ENCODE measurements at regions not wholly inside any gene's neighbourhood (a gene's known extent, or its start where the extent isn't known, plus 50 kb on each side); places are given as distances from the start of the nearest gene placed in this dataset.

GRCh38 chr5:135183464-135183863 is 149.4 kb upstream of the PITX1 start:
- no peak overlapping the region for H4K8ac ChIP-seq (replicated peaks; ENCODE audit: insufficient read length, low read depth, low read length)
- no peaks in the 10 kb centered on the region for H3K23me2 ChIP-seq (ENCODE audit: insufficient read length, low read depth, low read length, poor library complexity, severe bottlenecking)
- H3T11ph ChIP-seq (ENCODE audit: low read length), result no peak overlapping the region
- no peak overlapping the region for H3K23ac ChIP-seq (ENCODE audit: insufficient read length, low read depth, low read length)
- H3K14ac ChIP-seq (ENCODE audit: insufficient read depth, low read length), result no peak overlapping the region
- no peak overlapping the region for H2AFZ ChIP-seq (ENCODE audit: low read length)
- Mint-ChIP-seq H3K9me3 (no peaks in the 10 kb centered on the region), H3K4me1 (peaks cover 4 to 13% of the 10 kb centered on the region in 2 experiments; a peak in 3 of 4 replicates), H3K4me3 (no peak overlapping the region), H3K36me3 (ENCODE audit: insufficient read depth in 1 of 3, low read depth in 3 of 3) (no peaks in the 10 kb centered on the region), H3K27me3 (ENCODE audit: low read depth) (peaks cover 18% of the 10 kb centered on the region), H3K27ac (no peak overlapping the region)
- no peak overlapping the region for H3K56ac ChIP-seq (ENCODE audit: insufficient read length, low read depth, low read length)
- H3K4ac ChIP-seq (ENCODE audit: low read depth, low read length), result no peak overlapping the region
- H4K91ac ChIP-seq (ENCODE audit: insufficient read length, low read depth, low read length), result no peak overlapping the region
- no peaks in the 10 kb centered on the region for H3K27me3 ChIP-seq (ENCODE audit: insufficient read depth, low read length)
- no peak overlapping the region for H2BK12ac ChIP-seq (ENCODE audit: insufficient read length, low read depth, low read length)
- no peaks in the 10 kb centered on the region for H3K9me3 ChIP-seq (ENCODE audit: control insufficient read depth, low read depth, low read length)
- WGBS (ENCODE audit: extremely low coverage, insufficient read length, low lambda C conversion rate), result no CpG with 5 or more reads among the region's 4 CpGs
- H3K4me1 ChIP-seq (ENCODE audit: insufficient read depth, low read length), result no peaks in the 10 kb centered on the region
- no peak overlapping the region for H2BK15ac ChIP-seq (ENCODE audit: low read depth, low read length)
- no peak overlapping the region for H2BK120ac ChIP-seq (ENCODE audit: low read depth, low read length, poor library complexity, severe bottlenecking)
- H3K9ac ChIP-seq (ENCODE audit: extremely low read depth, insufficient read length, low read length), result no peak overlapping the region
- no peak for DNase-seq
- H4K5ac ChIP-seq (ENCODE audit: insufficient read length, low read depth, low read length), result no peak overlapping the region
- H3K79me2 ChIP-seq (ENCODE audit: insufficient read depth, low read length), result no peaks in the 10 kb centered on the region
- no peak overlapping the region for H3K18ac ChIP-seq (ENCODE audit: insufficient read length, low read depth, low read length)
- H3K27ac ChIP-seq (ENCODE audit: insufficient read length, low read depth, low read length), result no peak overlapping the region
- TF ChIP-seq, protein P1, sequence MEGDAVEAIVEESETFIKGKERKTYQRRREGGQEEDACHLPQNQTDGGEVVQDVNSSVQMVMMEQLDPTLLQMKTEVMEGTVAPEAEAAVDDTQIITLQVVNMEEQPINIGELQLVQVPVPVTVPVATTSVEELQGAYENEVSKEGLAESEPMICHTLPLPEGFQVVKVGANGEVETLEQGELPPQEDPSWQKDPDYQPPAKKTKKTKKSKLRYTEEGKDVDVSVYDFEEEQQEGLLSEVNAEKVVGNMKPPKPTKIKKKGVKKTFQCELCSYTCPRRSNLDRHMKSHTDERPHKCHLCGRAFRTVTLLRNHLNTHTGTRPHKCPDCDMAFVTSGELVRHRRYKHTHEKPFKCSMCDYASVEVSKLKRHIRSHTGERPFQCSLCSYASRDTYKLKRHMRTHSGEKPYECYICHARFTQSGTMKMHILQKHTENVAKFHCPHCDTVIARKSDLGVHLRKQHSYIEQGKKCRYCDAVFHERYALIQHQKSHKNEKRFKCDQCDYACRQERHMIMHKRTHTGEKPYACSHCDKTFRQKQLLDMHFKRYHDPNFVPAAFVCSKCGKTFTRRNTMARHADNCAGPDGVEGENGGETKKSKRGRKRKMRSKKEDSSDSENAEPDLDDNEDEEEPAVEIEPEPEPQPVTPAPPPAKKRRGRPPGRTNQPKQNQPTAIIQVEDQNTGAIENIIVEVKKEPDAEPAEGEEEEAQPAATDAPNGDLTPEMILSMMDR (conservative IDR thresholded peaks at IDR 0.05), result no peak
- no peak overlapping the region for H2AK5ac ChIP-seq (ENCODE audit: insufficient read length, low read length)
- H4K20me1 ChIP-seq (ENCODE audit: control insufficient read depth, insufficient read depth, insufficient read length), result no peaks in the 10 kb centered on the region
- no peak overlapping the region for H2BK20ac ChIP-seq (ENCODE audit: low read depth, low read length, poor library complexity, severe bottlenecking)
- H2BK5ac ChIP-seq (ENCODE audit: insufficient read length, low read length), result no peak overlapping the region
- no peak overlapping the region for H3K4me2 ChIP-seq (ENCODE audit: insufficient read depth, insufficient read length, low read length)
- H3K79me1 ChIP-seq (ENCODE audit: insufficient read depth, low read depth, low read length, poor library complexity, severe bottlenecking), result no peaks in the 10 kb centered on the region
